ENCODE measurements at regions not wholly inside any gene's neighbourhood (a gene's known extent, or its start where the extent isn't known, plus 50 kb on each side); places are given as distances from the start of the nearest gene placed in this dataset.
A peak's percentile ranks its signal among the peaks of the same experiment; 100 is the strongest.

DNA sequence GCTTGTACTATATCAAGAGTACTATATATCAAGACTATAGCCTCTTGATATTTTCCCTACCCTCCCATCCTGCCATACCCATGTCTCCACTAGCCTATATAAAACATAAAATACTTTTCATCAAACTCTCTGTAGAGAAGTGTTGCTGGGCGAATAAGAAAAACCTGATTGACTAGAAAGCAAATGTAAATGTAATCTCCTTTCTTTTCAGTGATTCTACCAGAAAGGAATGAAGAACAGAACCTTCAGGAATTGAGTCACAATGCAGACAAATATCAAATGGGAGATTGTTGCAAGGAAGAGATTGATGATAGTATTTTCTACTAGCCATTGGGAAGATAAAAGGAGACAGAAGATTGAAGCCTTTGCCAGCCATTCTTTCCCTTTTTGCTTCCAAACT lies 89.2 kb downstream of the KCNRG start:
- no peak for DNase-seq

DNA sequence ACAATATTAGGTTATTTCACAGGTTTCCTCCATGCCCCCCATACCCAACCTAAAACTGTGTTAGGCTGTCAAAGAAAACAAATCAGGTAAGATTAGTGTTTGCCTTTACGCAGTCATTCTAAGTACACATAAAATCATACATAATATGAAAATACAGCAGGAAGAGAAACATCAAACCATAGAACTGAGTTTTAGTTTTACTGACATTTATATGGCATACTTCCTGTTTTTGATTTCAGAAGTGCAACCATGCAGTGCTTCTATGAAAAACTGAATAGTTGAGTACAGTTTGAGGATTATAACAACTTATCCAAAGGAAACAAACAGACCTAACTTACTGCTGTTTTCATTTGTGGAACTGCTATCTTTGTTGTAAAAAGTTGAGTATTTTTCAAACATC lies 91.3 kb downstream of the KCNRG start:
- no peak for DNase-seq

DNA sequence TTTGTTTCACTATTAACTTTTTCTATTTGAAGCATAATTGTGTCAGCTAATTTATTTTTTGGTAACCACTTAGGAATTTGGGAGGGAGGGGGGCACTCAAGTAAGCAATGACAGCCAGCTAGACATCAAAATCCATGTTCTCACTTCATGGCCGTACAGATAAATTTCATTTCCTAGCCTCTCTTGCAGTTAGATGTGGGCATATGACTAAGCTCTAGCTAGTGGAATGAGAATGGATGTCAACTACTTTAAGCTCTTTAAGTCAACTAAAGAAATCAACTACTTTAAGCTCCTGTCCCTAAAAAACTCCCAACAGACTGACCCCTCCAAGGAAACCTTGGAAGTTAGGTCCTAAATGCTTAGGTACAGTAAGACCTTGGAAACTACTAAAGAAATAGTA lies 92.0 kb downstream of the KCNRG start:
- DNase-seq, result no peak

DNA sequence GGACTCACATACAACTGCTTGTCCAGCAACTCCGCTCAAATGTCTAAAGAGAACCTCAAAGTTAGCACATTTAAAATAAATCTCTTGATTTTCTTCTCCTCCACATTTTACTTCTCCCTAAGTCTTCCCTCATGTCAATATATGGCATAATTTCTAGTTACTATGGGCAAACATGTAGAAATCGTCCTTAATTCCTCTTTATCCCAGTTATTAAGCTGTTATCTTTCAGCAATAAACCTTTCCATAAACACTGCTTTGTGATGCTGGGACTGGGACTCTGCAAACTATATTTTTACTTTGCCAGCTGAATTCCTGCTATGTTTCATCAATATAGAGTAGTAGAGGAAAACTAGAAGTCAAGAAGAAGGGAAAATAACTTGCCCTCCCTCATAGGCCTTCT lies 99.7 kb downstream of the KCNRG start:
- no peak for DNase-seq

DNA sequence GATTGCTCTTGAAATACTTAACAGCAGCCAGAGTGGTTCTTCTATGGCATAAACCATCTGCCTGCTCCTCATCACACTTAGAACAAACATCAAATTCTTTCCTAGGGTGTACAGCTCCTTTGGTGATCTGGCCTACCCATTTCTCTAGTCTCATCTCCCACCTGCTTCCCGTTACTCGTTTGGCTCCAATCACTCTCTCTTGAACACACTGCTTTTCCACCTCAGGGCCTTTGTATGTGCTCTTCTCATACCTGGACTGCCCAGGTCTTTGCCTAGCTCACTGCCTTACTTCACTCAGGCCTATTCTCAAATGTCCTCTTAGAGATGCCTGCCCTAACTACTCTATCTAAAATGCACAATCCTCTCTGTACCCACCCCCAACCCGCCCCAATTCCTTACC lies 100.5 kb downstream of the KCNRG start:
- no peak for DNase-seq

DNA sequence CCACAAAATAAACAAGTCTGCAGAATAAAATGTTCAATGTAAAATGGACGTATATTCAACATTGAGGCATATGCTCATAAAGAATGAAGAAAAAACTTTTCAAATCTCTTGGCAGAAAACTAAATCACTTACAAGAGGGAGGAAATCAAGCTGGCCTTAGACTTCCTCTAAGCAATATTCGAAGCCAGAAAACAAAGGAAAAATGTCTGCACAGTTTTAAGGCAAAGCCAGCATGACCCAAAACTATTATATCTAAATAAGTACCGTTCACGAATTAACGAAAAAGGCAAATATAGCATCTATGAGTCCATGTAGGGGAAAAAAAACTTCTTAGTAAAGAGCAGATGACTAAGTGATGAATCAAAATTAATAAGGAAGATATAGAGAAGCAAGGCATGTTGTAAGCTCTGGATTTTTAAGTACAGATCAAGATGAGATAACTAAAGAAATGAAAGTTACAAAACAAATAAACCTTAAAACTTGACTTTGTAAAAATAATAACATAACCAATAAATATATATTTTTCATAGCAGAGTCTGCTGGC lies 101.3 kb downstream of the KCNRG start:
- no peak for DNase-seq

DNA sequence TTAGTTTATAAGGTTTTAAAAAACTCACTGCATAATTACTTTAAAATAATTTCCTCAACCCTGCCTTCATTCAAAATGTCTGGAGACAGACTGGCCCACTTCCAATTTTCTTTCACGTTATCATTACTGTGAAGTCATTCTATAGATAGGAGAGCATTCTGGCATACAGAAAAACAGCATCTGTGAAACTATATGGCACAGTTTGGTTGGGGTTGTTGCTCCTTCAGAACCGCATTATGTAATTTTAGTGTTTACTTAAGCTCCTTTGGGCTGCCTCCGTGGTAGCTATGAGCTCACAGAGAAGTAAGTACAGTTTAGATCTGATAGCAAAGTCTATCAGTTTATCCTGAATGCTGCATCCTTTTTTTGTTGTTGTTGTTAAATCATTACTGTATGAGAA lies 104.3 kb downstream of the KCNRG start:
- no peak for DNase-seq

DNA sequence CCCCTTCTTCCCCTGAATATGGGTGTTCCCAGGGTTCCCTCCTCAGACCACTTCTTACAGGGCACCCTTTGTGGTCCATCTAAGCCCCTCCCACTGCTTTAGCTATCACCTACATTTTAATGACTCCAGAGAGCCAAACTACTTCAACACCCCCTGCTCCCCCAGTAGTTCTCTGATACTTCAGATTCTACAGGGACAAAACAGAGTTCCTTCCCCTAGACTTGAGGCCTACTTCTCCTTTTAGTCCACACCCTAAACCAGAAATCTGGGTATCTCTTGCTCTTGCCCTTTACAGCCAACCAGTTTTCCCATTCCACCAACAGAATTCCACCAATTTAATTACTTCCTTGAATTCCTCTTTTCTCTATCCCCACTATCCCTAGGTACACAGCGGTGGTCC lies 107.2 kb downstream of the KCNRG start:
- DNase-seq, result peak in 1 of 2 donors; percentile 33

DNA sequence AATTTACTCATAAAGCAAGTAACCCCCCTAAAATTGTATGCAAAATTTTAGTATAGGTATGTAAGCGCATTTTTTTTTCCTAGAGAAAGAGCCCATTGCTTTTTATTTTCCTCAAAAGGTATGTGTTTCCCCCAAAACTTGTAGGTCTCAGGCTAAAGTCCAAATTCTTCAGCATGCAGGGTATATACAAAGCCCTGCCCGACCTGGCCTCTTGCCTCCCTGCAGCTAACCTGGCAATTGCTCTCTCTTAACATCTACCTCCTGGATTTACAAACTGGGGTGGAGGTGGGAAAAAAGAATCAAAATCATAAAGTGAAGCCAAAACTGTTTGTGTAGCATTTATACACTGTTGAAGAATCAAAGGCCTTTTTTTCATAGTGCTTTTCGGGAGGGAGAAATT lies 107.8 kb downstream of the KCNRG start:
- no peak for DNase-seq

DNA sequence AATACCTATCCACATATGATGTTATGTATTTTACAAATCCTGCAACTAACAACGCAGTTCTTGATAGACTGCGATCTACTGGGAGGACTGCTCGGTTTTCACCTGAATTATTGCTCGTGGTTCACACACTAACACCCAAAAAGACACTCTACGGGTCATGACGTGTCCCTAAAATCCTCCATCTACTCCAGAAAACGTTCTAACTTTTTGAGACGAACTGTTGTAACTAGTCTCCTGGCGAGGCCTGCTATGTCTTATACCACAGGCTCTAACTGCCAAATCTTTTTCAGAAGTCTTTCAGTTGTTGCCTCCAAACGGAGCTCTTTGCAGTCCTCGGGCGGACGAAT lies 108.2 kb downstream of the KCNRG start:
- no peak for DNase-seq

DNA sequence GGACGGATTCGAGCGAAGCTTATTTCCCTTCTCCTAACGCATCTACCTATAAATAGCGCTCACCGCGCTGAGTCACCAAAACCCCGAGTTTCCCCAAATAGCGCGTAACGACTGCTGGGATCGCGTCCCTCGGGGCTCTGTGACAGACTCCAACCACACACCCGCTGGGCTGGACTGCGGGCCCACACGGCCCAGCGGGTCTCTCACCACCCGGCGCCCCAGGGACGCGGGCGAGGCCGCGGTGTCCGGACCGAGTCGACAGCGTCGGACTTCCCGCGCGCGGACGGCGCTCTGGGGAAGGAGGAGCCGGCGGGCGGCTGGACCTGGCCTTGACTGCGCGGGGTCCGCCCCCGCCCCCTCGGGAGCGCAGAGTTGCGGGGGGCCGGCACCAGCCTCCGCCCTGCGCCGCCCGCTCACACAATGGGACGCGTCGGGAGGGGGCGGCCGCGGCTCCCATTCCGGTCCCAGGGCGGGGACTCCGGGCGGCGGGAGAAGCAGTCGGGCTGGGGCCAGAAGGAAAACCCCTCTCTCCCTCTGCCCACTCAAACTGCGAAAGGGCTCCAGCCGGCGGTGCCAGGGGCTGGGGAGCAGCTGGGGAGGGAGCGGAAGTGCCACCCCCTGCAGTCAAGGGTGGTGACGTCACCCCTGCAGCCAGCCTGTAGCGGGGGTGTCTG lies 108.8 kb downstream of the KCNRG start:
- peak; percentile 82 to 83 for DNase-seq

DNA sequence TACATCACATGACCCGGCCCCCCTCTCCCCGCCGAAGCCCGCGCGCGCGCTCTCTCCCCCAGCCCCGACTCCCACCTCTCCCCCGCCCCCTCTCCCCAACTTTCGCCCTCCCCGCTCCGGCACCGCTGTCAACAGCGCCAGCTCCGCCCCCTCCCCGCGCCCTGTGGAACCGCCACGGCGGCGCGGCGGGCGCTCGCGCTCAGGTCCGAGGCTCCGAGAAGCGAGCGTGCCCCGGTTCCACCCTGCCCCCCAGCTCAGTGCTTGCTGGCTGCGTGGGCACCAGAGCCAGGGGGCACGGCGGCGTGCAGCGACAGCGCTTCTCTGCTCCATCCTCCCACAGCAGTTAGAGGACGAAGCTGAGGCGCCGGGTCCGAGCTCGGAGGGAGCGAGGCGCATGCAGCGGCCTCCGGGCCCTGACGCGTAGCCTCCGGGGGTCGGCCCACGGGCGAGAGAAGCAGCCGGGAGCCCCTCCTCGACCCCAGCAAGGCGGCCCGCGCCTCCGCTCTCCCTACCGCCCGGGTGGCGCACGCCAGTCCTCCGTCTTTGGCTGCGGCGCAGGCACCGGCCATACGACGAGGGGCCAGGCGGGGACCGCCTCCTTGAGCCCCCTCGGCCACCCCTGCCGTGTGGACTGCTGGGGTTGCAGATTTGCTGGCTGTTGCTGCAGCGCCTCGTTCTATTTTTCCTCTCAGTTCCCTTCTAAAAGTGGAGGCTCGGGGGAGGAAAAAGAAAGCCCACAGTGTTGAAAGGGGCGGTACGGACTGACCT lies 109.5 kb downstream of the KCNRG start:
- DNase-seq, result peak; percentile 96 to 98

DNA sequence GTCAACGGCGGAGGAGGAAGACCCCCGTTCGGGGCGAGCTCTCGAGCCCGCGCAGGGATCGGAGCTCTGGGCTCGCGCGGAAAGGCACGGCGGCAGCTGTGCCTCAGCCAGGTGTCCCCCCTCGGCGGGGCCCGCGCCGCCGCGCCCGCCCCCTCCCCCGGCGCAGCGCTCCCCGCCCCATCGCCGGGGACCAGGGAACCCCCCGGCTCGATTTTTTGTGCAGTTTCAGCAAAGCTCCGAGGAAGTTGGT lies 110.0 kb downstream of the KCNRG start:
- no peak for DNase-seq

DNA sequence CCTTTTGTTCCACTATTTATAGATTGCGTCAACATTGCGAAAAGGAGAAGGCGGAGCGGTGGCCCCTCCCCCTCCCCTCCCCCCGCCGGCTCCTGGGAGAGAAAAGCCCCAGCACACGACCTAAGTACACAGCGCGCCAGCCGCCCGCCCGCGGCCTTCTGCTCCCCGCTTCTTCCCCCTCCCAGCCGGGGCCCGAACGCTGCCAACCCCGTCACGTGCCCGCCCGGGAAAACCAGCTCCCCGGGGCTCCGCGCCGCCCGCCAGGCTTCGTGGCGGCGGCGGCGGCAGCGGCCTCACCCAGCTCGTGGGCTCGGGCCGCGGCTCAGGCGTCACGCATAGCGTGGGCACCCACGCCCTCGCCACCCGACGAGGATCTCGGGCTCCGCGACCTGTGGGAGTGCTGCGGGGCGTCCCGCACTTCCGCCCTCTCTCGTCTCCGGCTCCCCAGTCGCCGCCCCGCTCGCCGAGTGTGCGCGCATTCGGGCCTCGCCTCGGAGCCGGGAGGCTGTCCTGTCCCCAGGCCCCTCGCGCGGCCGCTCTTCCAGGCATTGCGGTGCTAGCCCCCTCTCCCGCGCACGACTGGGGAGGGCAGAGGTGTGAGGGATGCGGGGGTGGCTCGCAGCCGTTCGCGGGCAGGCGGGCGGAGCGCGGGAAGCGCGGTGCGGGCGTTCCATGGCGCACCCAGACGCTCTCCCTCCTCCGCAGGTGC lies 110.5 kb downstream of the KCNRG start:
- DNase-seq, result peak; percentile 94

DNA sequence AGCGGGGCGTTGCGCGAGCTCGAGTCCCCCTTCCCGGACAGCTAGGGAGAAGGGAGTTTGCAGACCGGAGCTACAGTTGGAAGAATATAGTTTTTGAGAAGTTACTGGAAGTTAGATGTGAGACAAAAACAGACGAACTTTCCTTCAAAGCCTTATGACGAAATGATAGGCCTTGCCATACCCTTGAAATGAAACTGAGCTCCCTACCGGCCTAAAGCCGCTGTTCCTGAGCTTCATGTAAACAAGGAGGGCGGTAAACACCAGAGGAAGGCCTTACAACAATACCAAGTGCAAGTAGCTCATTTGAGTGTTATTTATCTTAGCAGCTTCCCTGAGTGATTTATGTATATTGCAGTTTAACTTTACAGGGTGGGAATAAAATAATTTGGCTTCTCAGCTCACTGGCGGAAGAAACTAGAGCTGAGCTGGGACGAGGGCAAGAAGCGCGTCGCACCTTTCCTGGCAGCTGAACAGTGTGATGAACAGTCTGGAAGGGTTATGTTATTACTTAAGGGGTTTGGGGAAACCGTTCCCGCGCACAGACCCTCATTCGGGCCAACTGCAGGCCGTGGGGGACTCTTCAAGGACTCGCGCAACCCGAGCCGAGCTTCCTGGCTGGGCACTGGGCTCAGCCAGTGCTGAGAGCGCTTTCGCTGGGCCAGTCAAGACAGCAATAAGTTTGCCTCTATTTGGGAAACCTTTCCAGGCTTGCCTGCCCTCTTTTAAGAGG lies 111.2 kb downstream of the KCNRG start:
- peak; percentile 39 to 52 for DNase-seq

DNA sequence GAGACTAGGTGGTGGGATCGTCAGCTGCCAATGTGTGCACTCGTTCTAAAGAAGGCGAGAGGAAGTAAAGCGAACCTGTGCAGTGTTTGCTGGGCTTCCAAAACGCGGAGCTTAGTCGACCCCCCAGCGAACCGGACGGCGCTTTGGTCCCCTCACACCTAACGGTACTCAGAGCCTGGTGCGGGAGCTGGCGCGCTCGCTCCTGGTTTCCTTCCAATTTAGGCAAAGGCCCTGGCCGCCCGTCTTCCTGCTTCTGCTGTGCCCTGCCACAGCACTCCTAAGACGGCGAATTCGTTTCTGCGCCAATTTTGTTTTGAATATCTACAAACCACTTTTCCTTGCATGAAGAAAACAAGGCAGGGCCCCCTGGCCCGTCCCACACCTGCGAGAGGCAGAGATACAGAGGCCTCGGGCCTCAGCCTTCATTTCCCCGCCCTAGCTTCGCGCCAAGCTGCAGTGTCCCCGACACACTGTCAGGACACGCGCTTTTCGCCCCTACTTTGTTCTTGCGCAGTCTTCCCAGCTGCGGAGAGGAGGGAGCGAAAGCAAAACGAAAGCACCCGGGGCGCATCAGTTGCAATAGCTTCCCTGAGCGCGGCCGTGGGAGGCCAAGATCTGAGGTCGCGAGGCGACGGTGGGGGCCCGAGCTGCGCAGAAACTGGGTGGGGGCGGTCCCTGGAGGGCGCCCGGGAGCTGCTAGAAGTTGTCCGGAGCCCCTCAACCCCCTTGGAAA lies 111.9 kb downstream of the KCNRG start:
- peak; percentile 62 to 68 for DNase-seq

DNA sequence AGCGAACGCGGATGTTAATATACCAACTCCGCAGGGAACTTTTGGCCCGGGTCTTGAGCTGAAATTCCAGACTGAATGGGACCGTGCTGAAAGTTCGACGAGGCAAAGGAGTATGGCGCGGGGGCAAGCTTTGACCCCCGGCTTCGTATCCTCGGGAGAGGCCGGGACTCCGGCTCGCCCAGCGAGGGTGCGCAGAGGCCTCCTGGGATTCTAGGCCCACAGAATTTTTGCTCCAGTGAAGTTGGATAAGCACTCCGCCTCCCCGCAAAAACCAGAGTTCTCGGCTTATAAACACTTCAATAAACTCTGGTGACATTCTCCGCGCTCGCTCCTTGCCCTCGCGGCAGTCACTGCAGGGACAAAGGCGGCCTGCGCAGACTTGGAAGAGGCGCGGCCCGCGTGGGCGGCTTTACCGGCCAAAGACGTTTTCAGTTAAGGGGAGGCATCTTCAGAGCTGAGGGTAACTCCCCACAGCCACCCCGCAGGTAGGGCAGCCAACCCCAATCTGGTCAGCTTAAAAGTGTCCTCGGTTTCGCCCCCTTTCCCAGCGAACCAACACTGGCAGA lies 112.6 kb downstream of the KCNRG start:
- DNase-seq, result no peak

DNA sequence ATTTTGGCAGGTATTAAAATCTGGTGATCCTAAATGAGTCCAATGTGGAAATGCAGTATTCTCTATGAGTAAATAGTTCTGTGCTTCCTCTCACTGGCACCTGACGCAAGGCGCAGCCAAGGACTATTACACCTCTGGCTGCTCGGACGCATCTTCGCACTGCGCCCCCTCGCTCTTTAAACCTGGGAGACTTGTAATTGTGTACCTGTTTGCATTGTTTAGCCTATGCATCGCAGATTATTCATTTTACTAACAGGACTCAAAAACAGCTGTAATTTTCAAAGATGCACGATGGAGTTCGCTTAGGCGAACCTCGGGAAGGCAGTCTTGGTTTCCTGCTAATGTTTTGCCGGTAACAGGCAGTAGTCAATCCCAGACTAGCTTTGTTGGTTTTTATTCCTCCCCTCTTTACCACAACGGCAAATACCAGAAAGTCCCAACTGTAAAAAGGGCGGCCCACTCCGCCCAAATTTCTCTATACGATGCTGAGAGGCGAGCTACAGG lies 113.2 kb downstream of the KCNRG start:
- no peak for DNase-seq

DNA sequence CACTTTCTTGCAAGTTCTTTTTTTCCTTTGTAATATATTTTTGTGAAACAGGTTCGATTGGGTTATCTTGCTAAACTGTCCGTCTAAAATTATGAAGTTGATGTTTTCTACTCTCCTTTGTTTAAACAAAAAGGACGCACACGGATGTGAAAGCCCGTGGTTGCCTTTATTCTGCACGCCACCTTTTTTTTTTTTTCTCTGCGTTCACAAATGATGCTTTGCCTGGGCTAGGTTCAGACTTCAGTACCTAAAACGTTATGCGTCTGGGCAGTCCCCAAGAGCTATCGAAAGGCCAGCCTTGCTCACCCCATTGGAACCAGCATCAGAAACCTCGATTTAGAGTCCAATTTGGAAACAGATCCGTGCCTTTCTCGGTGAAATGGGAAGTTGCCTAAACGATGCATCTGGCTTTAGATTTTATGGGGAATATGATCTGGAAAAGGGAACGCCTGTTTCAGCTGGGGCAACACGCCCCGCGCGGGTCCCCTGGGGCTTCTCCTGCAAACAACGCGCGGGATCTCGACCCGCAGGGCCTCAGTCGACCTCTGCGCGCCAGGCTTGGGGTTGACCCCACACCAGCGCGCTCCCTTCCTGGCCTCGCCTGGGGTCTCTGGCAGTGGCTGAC lies 113.9 kb downstream of the KCNRG start:
- peak in 1 of 2 donors; percentile 39 for DNase-seq

DNA sequence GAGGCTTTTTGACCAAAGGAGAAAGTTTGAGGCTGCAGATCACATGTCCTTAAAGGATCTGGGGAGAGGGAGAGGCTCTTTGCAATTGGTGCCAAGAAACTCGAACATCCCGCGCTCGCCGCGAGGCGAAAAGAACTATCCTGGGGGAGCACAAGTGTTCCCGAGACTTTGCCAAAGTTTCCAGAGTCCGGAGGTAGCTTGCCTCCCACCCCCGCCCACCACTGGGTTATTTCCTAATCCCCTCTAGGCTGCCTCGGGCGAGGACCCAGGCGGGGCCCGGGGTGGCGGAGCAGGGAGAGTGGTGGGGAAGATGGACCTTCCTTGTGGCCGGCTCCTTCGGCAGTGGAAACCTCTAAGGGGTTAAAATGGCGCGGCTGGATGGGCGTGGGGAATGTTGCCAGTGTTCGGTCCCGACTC lies 114.5 kb downstream of the KCNRG start:
- DNase-seq, result no peak

DNA sequence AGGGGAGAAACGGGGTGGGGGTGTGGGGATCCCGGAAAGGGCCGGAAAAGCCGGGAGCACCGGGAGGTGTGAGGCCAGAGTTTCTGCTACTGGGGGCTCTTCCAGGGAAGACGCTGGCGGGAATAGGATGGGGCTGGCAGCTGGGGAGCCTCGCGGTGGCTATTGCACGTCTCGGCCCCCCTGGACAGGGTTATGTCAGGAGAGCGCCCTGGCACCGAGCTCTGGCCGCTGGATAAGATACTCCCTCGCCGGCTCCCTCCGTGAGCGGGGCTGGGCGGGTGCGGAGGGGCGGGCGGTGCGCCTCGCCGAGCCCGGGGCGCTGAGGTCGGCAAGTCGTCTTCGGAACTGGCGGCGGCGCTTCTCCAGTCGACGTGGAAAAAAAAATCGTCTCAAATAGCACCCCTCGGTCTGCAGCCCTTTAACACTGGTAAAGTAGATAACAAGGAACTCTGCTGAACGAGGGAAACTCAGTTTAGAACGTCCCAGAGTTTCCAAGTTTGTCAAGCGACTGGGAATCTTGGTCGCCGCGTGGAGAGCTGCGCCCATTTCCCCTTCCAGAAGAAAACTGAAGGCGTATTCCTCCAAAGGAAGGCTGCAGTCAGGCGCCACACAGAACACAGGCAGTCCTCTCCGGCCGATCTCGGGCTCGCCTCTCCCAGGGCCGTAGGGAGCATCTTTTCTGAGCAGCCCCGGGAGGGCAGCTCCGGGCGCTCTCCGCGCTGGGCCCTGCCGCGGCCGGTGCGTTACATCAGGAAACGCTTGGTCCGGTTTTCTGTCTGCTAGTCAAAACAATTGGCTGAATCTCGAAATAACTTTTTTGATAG lies 115.1 kb downstream of the KCNRG start:
- DNase-seq, result peak; percentile 42 to 44
